HK-2 (cell line): ENCODE measurements at regions not wholly inside any gene's neighbourhood (a gene's known extent, or its start where the extent isn't known, plus 50 kb on each side); places are given as distances from the start of the nearest gene placed in this dataset.

Experiments used
- DNase-seq: peaks from one replicate; pipeline ENCODE4 v3.0.0-alpha.2; 2018; ENCODE audit not compliant: unreplicated experiment

GRCh38 chr18:60134806-60135205 lies 235.0 kb downstream of the PMAIP1 start:
- no peak for DNase-seq

GRCh38 chr18:60130284-60130683 lies 230.5 kb downstream of the PMAIP1 start:
- no peak for DNase-seq

GRCh38 chr18:60123031-60123430 lies 223.2 kb downstream of the PMAIP1 start:
- DNase-seq = no peak

GRCh38 chr18:60122339-60122738 lies 222.5 kb downstream of the PMAIP1 start:
- no peak for DNase-seq

- no peak for DNase-seq
These were observed 220.5 kb downstream of the PMAIP1 start for GRCh38 chr18:60120231-60120750.

GRCh38 chr18:60117321-60117720 lies 217.5 kb downstream of the PMAIP1 start:
- DNase-seq = no peak

- no peak for DNase-seq
These were observed 213.6 kb downstream of the PMAIP1 start for GRCh38 chr18:60113396-60113795.

- no peak for DNase-seq
These were observed 212.6 kb downstream of the PMAIP1 start for GRCh38 chr18:60112369-60112768.

GRCh38 chr18:60111525-60111924 lies 211.7 kb downstream of the PMAIP1 start:
- DNase-seq = no peak

GRCh38 chr18:60110836-60111235 lies 211.0 kb downstream of the PMAIP1 start:
- no peak for DNase-seq

- no peak for DNase-seq
These were observed 201.0 kb downstream of the PMAIP1 start for GRCh38 chr18:60100778-60101177.

GRCh38 chr18:60099709-60100108 lies 199.9 kb downstream of the PMAIP1 start:
- DNase-seq = no peak

GRCh38 chr18:60096428-60096827 lies 196.6 kb downstream of the PMAIP1 start:
- no peak for DNase-seq

GRCh38 chr18:60092073-60092472 lies 192.3 kb downstream of the PMAIP1 start:
- DNase-seq = no peak

- DNase-seq = no peak
These were observed 190.4 kb downstream of the PMAIP1 start for GRCh38 chr18:60090170-60090569.

- no peak for DNase-seq
These were observed 183.0 kb downstream of the PMAIP1 start for GRCh38 chr18:60082790-60083189.

- DNase-seq = no peak
These were observed 182.5 kb downstream of the PMAIP1 start for GRCh38 chr18:60082282-60082681.

GRCh38 chr18:60075477-60075876 lies 175.7 kb downstream of the PMAIP1 start:
- DNase-seq = no peak

GRCh38 chr18:60070631-60071030 lies 170.8 kb downstream of the PMAIP1 start:
- DNase-seq = no peak

GRCh38 chr18:60069145-60069544 lies 169.3 kb downstream of the PMAIP1 start:
- no peak for DNase-seq

GRCh38 chr18:60067426-60068210 lies 167.8 kb downstream of the PMAIP1 start:
- no peak for DNase-seq

- no peak for DNase-seq
These were observed 166.6 kb downstream of the PMAIP1 start for GRCh38 chr18:60066219-60066975.

- peak; percentile 41 for DNase-seq
These were observed 164.5 kb downstream of the PMAIP1 start for GRCh38 chr18:60064271-60064670.
